ENCODE measurements at regions not wholly inside any gene's neighbourhood (a gene's known extent, or its start where the extent isn't known, plus 50 kb on each side); places are given as distances from the start of the nearest gene placed in this dataset.

DNA sequence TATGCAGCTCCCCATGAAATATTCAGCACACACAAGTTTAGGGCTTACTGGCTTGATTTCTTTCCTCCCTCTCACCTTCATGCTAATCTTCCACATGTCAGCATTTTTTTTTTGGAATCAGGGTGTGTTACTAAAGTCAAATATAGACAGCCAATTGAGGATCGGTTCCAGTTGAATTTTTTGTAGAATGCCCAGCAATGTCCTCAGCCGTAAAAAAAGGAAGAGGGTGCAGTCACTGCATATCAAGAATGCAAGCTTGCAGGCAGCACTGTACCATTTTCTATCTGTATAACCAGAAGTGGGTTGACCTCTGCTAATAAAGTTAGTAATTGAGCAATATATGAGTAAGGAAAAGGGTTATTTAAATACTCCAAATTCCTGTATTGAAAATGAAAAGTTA is 51.4 kb upstream of the CHMP2B start:
- H3K4me3 ChIP-seq (ENCODE audit: control insufficient read depth, low read depth, low read length): no peak overlapping the region
- TF ChIP-seq, protein P1, sequence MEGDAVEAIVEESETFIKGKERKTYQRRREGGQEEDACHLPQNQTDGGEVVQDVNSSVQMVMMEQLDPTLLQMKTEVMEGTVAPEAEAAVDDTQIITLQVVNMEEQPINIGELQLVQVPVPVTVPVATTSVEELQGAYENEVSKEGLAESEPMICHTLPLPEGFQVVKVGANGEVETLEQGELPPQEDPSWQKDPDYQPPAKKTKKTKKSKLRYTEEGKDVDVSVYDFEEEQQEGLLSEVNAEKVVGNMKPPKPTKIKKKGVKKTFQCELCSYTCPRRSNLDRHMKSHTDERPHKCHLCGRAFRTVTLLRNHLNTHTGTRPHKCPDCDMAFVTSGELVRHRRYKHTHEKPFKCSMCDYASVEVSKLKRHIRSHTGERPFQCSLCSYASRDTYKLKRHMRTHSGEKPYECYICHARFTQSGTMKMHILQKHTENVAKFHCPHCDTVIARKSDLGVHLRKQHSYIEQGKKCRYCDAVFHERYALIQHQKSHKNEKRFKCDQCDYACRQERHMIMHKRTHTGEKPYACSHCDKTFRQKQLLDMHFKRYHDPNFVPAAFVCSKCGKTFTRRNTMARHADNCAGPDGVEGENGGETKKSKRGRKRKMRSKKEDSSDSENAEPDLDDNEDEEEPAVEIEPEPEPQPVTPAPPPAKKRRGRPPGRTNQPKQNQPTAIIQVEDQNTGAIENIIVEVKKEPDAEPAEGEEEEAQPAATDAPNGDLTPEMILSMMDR (IDR thresholded peaks at IDR 0.05; ENCODE audit: control insufficient read depth, insufficient read depth, low read depth, low read length, missing control alignments): no peak
- DNase-seq (ENCODE audit: low read depth): peak; percentile 39

DNA sequence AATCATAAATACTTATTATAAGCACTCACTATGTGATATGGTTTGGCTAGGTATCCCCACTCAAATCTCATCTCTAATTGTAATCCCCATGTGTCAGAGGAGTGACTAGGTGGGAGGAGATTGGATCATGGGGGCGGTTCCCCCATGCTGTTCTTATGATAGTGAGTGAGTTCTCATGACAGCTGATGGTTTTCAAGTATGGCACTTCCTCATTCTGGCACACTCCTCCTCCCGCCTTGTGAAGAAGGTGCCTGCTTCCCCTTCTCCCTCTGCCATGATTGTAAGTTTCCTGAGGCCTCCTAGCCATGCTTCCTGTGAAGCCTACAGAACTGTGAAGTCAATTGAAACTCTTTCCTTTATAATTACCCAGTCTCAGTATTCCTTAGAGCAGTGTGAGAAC is 53.3 kb upstream of the CHMP2B start:
- TF ChIP-seq, protein P1 (IDR thresholded peaks at IDR 0.05; ENCODE audit: control insufficient read depth, insufficient read depth, low read depth, low read length, missing control alignments): no peak
- H3K4me3 ChIP-seq (ENCODE audit: control insufficient read depth, low read depth, low read length): no peak overlapping the region
- DNase-seq (ENCODE audit: low read depth): no peak

DNA sequence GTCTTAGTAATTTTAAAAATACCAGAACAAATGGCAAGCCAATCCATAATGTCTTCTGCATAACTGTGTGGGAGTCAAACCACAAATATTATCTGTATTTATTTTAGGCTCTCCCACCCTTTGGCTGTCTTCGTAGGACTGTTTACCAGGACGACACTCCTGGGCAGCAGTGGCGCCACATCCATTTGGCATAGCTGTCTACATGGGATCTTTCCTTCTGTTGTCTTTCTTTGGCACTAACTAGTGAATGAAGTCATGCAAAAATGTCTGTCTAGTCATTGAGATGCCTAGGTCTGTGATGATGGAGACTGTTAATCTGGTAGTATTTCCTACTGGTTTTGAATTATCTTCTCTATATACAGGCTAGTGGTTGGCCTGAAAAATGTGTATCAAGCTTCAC is 54.0 kb upstream of the CHMP2B start:
- no peak for DNase-seq (ENCODE audit: low read depth)
- TF ChIP-seq, protein P1 (IDR thresholded peaks at IDR 0.05; ENCODE audit: control insufficient read depth, insufficient read depth, low read depth, low read length, missing control alignments): no peak
- no peak overlapping the region for H3K4me3 ChIP-seq (ENCODE audit: control insufficient read depth, low read depth, low read length)

DNA sequence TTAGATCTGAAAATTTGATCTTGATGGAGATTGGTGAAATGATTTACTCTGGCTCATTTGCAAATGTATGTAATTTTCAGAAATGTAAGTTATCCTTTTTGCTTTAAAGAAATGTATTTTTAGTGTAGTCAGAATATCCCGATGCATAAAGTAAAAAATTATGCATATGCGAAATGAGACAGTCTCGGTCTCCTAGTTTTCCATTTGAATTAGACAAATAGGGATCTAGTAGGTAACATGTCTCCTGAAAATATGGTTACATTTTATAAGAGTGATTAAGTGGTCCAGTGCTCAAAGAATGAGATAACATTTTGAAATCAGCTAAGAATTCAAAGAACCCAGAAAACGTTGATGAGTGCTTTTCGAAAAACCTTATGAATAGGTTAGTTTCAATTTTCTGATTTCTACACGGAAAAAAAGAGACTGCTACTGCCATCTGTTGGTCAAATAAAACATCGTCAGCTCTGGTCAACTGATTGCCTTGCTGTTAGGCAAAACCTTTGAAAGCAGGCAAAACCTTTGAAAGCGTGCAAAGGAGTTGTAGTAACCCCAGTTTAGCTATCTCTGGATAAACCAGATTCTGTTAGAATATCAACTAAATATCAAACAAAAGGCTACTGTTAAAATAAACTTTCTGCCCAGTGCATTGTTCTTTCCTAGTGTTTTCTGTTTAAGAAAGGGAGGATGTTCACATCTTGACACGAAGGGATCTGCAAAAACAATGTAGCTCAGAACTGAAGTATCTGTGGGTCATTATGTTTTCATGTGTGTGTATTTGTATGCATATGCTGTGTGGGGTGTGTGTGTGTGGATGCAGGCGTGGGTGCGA is 59.3 kb upstream of the CHMP2B start:
- TF ChIP-seq, protein P1 (IDR thresholded peaks at IDR 0.05; ENCODE audit: control insufficient read depth, insufficient read depth, low read depth, low read length, missing control alignments): peak; percentile 55
- peak overlapping the region; percentile 24 for H3K4me3 ChIP-seq (ENCODE audit: control insufficient read depth, low read depth, low read length)
- peak; percentile 20 for DNase-seq (ENCODE audit: low read depth)

DNA sequence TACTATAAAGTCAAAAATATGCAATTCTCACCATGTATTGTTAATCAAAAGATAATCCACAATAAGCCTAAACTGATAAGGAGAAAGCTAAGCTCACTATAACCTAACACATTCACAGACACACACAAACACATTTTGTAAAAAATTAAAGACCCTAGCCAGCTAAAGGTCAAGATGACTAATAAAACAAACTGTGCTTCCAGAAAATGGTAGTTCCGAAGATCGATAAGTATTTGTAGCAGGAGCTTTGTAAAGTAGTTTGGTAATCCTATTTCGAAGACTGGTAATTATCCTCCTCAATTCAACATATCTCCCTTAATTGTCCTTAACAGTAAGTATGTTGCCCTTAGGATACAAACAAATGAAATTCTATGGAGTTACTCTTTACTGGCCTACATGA is 62.9 kb upstream of the CHMP2B start:
- TF ChIP-seq, protein P1 (IDR thresholded peaks at IDR 0.05; ENCODE audit: control insufficient read depth, insufficient read depth, low read depth, low read length, missing control alignments): no peak
- no peak for DNase-seq (ENCODE audit: low read depth)
- no peak overlapping the region for H3K4me3 ChIP-seq (ENCODE audit: control insufficient read depth, low read depth, low read length)

DNA sequence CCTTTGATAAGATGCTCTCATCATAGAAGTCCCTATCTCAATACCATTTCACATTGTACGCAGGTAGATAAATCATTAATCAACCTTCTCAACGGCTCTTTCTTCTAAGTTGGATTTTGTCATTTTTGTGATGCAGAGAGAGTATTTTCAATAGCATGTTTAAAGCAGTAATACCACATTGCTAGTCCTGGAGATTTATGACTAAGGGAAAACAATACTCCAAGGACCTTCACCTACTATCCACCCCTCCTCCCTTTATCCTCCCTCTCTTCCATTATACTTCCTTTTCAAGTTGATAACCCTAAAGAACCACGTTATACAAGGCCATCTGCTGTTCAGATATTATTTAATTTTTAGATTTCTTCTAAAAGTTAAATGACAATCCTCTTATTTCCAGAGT is 65.3 kb upstream of the CHMP2B start:
- H3K4me3 ChIP-seq (ENCODE audit: control insufficient read depth, low read depth, low read length): no peak overlapping the region
- TF ChIP-seq, protein P1 (IDR thresholded peaks at IDR 0.05; ENCODE audit: control insufficient read depth, insufficient read depth, low read depth, low read length, missing control alignments): no peak
- DNase-seq (ENCODE audit: low read depth): no peak
